ENCODE measurements at regions not wholly inside any gene's neighbourhood (a gene's known extent, or its start where the extent isn't known, plus 50 kb on each side); places are given as distances from the start of the nearest gene placed in this dataset.
"Not testable (repeated sequence)": the region's sequence is repeated elsewhere in the genome, so short reads cannot be mapped to it uniquely, and the experiment has no call there.

DNA sequence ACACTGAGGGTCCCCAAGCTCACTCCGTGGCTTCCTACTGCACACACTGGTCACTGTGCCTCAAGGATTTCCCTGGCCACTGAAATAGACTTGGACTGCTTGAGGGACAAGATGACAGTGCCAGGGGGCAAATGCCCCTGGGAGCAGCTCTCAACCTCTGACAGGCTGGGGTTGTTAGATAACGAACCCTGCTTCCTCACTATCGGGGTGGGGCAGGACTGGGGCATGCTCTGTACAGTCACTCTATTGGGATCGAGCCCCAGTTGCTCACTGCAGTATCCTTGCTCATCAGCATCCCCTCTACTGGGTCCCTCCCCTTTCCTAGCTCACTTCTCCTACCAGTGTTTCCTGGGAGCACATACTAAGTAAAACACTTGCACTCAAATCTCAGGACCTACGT, 610.8 kb downstream of the NTRK3 start (continued):
- TF ChIP-seq ZNF281 (CRISPR knock-in tag; IDR thresholded peaks at IDR 0.05; ENCODE audit: borderline replicate concordance): no peak

- CTCF ChIA-PET (ENCODE audit: low intra/inter-chr PET ratio, low total read pairs); H3K4me3 ChIP-seq (replicated peaks in 1 of 3; ENCODE audit: insufficient read depth in 1 of 3, low read depth in 2 of 3, low read length in 3 of 3); FAIRE-seq; H3K4me2 ChIP-seq (ENCODE audit: low read depth, low read length); intact Hi-C loops (cut with micrococcal nuclease; ENCODE audit: unreplicated experiment); BruUV-seq (replicated peaks); H3K27ac ChIP-seq (ENCODE audit: extremely low read length, insufficient read depth, low read length); H3K79me2 ChIP-seq (ENCODE audit: insufficient read depth, low read length); DNase-seq (ENCODE audit: low spot score); H4K20me1 ChIP-seq (ENCODE audit: insufficient read depth, low read length); H3K9ac ChIP-seq (ENCODE audit: insufficient read depth, low read depth, low read length); ATAC-seq; H2AFZ ChIP-seq (ENCODE audit: low read length); in situ Hi-C loops (cut with HindIII; ENCODE audit: extremely low pct_ligation_motif_present, low pct_unique_long_range_greater_than_20kb); H3K4me1 ChIP-seq (ENCODE audit: insufficient read depth, low read length); H3K27me3 ChIP-seq (ENCODE audit: control insufficient read depth in 1 of 2, insufficient read depth in 2 of 2, low read length in 2 of 2); POLR2A ChIA-PET; H3K36me3 ChIP-seq (replicated peaks in 1 of 2; ENCODE audit: control insufficient read depth in 1 of 2, insufficient read depth in 2 of 2, low read length in 2 of 2): not testable (repeated sequence)
- peaks cover 87% of the 10 kb centered on the region for H3K9me3 ChIP-seq (ENCODE audit: low read length)
- 30% methylated on average over 3 of the region's 3 CpGs for WGBS (ENCODE audit: low lambda C conversion rate)
Observed at GRCh38 chr15:87642997-87643396, 613.5 kb downstream of the NTRK3 start.

DNA sequence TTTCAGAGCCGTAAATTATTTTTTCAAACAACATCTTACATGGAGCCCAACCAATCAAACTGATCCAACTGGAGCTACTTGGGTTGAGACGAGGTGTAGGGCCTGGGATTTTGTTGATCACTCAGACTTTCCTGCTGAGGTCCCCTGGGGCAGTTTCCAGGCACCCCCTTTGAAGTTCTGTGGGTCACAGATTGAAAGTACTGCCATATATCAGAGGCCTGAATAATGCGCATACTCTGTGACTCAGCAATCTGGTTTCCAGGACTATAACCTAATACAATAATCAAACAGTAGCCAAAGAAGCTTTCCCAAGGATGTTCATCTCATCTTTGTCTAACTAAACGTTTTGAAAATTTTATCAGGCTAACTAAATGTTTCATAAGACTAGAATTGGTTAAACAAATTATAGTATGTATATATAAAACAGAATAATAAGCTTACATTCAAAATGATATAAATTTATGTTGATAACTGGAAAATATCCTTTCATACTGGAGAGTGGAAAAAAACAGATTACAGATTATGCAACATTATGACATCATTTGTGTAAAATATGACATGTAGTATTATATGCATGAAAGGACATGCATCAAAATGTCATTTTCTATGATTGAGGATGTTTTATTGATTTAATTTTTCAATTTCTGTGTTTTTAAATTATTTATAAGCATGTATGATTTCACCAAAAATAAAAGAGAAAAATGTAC, 617.1 kb downstream of the NTRK3 start:
- no peaks in the 10 kb centered on the region for H3K79me2 ChIP-seq (ENCODE audit: insufficient read depth, low read length)
- FAIRE-seq: no peak
- no peak overlapping the region for H3K9ac ChIP-seq (ENCODE audit: insufficient read depth, low read depth, low read length)
- no peaks in the 10 kb centered on the region for H3K27me3 ChIP-seq (ENCODE audit: control insufficient read depth in 1 of 2, insufficient read depth in 2 of 2, low read length in 2 of 2)
- no peak overlapping the region for H3K27ac ChIP-seq (ENCODE audit: extremely low read length, insufficient read depth, low read length)
- CTCF ChIA-PET (ENCODE audit: low intra/inter-chr PET ratio, low total read pairs): no interaction called here
- H3K36me3 ChIP-seq (replicated peaks in 1 of 2; ENCODE audit: control insufficient read depth in 1 of 2, insufficient read depth in 2 of 2, low read length in 2 of 2): no peaks in the 10 kb centered on the region
- POLR2A ChIA-PET: no interaction called here
- H3K9me3 ChIP-seq (ENCODE audit: low read length): peaks cover 84% of the 10 kb centered on the region
- no peak overlapping the region for H2AFZ ChIP-seq (ENCODE audit: low read length)
- DNase-seq (ENCODE audit: low spot score): no peak
- no peak overlapping the region for H3K4me3 ChIP-seq (replicated peaks in 1 of 3; ENCODE audit: insufficient read depth in 1 of 3, low read depth in 2 of 3, low read length in 3 of 3)
- ATAC-seq: no peak
- H3K4me1 ChIP-seq (ENCODE audit: insufficient read depth, low read length): no peaks in the 10 kb centered on the region
- in situ Hi-C loops (cut with HindIII; ENCODE audit: extremely low pct_ligation_motif_present, low pct_unique_long_range_greater_than_20kb): no loop called here
- no TSS peak for BruUV-seq (replicated peaks)
- intact Hi-C loops (cut with micrococcal nuclease; ENCODE audit: unreplicated experiment): no loop called here
- 21% methylated on average over 4 of the region's 4 CpGs for WGBS (ENCODE audit: low lambda C conversion rate)
- H3K4me2 ChIP-seq (ENCODE audit: low read depth, low read length): no peak overlapping the region
- H4K20me1 ChIP-seq (ENCODE audit: insufficient read depth, low read length): no peaks in the 10 kb centered on the region
- TF ChIP-seq ATF7 (IDR thresholded peaks at IDR 0.05) (peak; percentile 87), ATF7 (CRISPR knock-in tag; IDR thresholded peaks at IDR 0.05) (no peak), ZNF17 (CRISPR knock-in tag; IDR thresholded peaks at IDR 0.05) (no peak), ZNF124 (CRISPR knock-in tag; IDR thresholded peaks at IDR 0.05) (no peak)

All from HepG2 (cell line).